ENCODE measurements at regions not wholly inside any gene's neighbourhood (a gene's known extent, or its start where the extent isn't known, plus 50 kb on each side); places are given as distances from the start of the nearest gene placed in this dataset.

DNA sequence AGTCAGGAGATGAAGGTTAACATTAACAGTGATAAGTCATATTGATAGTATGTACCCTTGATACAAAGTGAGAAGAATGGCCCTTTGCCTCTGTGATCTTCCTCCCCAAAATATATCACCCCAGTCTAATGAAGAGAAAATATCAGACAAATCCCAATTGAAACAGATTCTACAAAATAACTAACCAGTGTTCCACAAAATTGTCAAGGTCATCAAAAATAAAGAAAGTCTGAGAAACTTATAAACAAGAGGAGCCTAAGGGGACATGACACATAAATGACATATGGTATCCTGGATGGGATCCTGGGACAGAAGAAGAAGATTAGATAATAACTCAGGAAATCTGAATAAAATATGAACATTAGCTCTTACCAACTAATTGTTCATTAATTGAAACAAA, 398.4 kb downstream of the DSC3 start:
- TF ChIP-seq, protein P1, sequence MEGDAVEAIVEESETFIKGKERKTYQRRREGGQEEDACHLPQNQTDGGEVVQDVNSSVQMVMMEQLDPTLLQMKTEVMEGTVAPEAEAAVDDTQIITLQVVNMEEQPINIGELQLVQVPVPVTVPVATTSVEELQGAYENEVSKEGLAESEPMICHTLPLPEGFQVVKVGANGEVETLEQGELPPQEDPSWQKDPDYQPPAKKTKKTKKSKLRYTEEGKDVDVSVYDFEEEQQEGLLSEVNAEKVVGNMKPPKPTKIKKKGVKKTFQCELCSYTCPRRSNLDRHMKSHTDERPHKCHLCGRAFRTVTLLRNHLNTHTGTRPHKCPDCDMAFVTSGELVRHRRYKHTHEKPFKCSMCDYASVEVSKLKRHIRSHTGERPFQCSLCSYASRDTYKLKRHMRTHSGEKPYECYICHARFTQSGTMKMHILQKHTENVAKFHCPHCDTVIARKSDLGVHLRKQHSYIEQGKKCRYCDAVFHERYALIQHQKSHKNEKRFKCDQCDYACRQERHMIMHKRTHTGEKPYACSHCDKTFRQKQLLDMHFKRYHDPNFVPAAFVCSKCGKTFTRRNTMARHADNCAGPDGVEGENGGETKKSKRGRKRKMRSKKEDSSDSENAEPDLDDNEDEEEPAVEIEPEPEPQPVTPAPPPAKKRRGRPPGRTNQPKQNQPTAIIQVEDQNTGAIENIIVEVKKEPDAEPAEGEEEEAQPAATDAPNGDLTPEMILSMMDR (IDR thresholded peaks at IDR 0.05; ENCODE audit: borderline replicate concordance, insufficient read depth, low read depth, low read length) = no peak
- H3K4me3 ChIP-seq (ENCODE audit: low read depth, low read length) = no peak overlapping the region

DNA sequence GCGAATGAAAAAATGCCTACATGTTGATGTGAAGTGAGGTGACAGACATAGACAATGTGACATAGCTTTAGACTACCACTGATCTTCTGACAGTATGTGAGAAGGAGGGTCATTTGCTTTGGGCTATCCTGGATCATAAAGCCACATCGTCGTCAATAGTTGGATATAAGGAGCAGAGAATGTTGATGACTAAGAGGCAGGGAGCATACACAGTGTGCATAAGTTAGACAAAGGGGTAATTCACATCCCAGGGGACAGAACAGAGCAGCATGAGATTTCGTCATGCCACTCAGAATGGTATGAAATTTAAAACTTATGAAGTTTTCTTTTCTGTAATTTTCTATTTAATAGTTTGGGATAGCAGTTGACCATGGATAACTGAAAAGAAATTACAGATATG, 403.2 kb downstream of the DSC3 start:
- no peak overlapping the region for H3K4me3 ChIP-seq (ENCODE audit: low read depth, low read length)
- TF ChIP-seq, protein P1 (IDR thresholded peaks at IDR 0.05; ENCODE audit: borderline replicate concordance, insufficient read depth, low read depth, low read length) = no peak

DNA sequence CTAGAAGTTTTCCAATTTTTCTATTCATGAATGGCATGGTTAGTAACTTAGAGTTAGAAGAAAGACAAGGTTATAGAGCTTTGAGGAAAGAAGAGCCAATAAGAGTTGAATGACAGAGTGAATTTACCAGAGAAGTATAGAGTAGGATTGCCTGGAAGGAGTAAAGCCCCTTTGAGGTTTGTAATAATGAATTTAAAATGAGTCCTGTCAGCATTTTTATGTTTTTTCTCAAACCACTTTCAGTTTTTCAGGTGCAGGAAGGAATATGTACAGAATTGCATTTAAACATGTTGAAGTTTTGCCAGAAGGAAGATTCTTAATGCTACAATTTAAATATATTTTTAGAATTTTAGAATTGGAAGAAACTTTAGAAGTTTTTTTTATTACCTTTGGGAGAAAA, 408.3 kb downstream of the DSC3 start:
- no peak overlapping the region for H3K4me3 ChIP-seq (ENCODE audit: low read depth, low read length)
- TF ChIP-seq, protein P1 (IDR thresholded peaks at IDR 0.05; ENCODE audit: borderline replicate concordance, insufficient read depth, low read depth, low read length) = no peak

DNA sequence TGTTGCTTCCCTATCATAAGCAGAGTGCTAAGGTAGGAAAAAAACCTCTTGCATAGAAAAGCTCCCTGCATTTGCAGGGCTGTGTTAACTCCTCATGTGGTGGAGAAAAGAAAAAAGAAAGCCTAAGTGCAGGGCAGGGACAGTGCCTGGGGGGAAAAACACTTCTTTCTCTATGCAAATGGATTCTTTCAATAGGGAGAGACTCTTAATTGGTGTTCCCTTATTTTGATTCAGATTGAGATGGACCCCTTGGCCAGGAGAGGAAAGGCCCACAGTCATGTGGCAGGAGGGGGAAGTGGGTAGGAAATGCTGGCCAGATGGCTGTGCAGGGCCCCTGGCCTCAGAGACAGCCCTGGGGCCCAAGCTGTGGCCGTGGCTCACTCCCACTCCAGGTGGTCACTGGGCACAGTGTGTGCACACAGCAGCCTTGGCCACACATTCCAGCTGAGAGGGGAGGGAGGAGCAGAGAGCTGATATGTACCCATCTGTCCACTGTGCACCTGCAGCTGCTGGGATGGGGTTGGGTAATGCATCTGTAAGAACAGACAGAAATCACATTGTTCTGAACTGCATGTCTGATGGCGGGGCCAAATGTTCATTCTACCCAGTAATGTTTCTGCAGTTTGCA, 410.4 kb downstream of the DSC3 start:
- no peak overlapping the region for H3K4me3 ChIP-seq (ENCODE audit: low read depth, low read length)
- TF ChIP-seq, protein P1 (IDR thresholded peaks at IDR 0.05; ENCODE audit: borderline replicate concordance, insufficient read depth, low read depth, low read length) = no peak

DNA sequence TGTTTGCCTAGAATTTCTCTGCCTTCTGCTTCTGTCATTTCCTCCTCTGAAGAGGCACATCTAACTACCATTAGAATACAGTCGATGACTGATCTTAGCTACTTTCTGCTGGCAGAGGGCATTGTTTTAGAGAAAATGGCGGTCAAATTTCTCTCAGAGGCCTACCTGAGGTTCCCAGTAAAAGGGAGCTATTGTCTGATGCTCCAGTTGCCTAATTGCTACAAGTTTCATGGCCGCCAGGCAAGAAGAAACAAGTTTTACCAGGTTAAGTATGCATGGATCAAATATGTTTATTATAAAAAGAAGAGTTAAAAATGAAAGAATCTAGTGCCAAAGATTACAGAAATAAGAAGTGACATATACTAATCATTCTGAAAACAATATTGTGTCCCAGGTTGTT, 416.6 kb downstream of the DSC3 start:
- TF ChIP-seq, protein P1 (IDR thresholded peaks at IDR 0.05; ENCODE audit: borderline replicate concordance, insufficient read depth, low read depth, low read length) = no peak

DNA sequence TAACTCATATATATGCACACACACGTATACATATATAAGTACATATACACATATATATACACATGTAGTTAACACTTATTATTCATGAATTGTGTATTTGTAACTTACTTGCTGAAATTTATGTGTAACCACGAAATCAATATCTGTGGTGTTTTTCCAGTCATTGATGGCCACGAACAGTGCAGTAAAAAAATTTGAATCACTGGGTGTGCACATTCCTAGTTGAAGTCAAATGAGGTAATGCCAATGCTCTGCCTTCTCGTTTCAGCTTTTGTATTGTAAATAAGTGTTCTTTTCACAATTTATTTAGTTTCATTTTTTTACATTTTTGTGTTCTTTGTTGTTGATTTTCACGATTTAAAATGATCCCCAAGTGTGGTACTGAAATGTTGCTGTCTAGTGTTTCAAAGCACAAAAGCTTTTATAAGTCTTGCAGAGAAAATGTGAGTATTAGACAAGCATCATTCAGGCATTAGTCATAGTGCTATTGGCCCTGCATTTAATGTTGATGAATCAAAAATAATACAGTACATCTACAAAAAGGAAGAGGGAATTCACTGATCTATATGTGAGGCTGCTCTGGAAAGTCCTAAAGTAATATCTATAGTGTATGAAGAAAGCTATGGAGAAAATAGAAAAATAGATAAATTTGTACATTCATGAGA, 419.0 kb downstream of the DSC3 start:
- TF ChIP-seq, protein P1 (IDR thresholded peaks at IDR 0.05; ENCODE audit: borderline replicate concordance, insufficient read depth, low read depth, low read length) = no peak
- no peak overlapping the region for H3K4me3 ChIP-seq (ENCODE audit: low read depth, low read length)

More for the DNA sequence above, 416.6 kb downstream of the DSC3 start:
- no peak overlapping the region for H3K4me3 ChIP-seq (ENCODE audit: low read depth, low read length)

DNA sequence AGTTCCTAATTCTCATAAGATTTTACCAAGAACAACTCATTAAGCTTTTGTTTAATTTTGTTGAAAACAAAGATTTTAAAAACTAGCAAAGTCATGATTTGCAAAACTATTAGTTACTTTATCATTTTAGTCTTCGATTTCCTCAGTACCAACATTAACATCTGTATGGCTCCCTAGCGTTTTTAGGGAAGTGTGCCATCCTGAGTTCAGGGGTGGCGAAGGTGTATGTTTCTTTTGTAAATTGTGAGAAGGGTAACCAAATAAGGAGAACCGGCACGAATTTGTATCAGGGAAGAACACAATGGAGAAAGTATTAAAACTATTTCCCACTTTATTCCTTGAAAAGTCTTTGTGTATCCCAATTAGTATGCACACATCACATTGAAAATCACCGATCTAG, 419.9 kb downstream of the DSC3 start:
- no peak overlapping the region for H3K4me3 ChIP-seq (ENCODE audit: low read depth, low read length)
- TF ChIP-seq, protein P1 (IDR thresholded peaks at IDR 0.05; ENCODE audit: borderline replicate concordance, insufficient read depth, low read depth, low read length) = no peak

Data from GM12875 (cell line).